ENCODE measurements at regions not wholly inside any gene's neighbourhood (a gene's known extent, or its start where the extent isn't known, plus 50 kb on each side); places are given as distances from the start of the nearest gene placed in this dataset.
"Not testable (repeated sequence)": the region's sequence is repeated elsewhere in the genome, so short reads cannot be mapped to it uniquely, and the experiment has no call there.

DNA sequence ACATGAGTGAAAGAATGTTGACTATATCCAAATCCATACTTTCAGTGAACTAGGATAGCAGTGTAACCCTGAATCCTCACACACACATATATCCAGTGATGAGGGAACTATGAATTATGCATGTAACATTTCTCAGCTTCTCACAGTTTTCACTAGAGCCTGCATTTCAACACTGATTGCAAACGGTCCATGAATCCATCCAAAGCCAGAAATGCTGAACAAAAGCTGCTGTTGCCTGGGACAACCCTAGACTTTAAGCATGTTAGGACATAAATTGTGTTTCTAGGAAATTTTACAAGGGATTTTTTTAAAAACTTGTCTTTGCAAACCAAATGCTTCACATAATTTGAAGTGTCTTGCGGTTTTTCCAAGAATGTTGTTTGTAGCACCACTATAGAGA is 2010.0 kb upstream of the WWC1 start:
- DNase-seq = no peak

DNA sequence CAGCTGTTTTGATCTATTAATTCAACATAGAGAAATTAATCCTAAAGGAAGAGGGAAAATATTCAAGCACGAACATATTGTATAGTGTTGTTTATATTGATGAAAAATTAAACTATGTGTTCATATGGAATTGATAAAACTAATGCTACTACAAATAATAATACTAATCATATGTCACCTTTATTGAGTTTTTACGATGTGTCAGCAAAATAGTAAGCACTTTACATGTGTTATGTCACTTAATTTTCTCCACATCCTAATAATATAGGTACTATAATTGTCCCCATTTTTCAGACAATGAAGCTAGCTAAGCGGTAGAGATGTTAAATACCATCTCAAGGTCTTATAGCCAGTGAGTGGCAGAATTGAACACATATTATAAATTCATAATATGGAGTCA is 2008.5 kb upstream of the WWC1 start:
- no peak for DNase-seq

DNA sequence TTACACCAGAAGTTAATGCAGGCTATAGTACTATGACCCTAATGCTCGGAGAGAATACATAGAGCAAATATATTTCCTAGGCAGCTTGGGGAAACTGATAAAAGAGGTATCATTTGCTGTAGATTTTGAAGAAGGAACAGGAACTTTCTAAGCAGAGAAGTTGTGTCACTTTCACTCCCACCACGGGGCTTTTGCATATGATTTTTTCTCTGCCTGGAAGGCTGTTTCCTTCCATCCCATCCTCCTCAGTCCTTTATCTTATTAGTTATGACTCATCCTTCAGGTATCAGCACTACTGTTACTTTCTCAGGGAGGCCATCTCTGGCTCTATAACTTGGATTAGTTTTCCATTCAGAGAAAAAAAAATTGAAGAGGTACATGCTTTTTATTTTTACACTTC is 2006.1 kb upstream of the WWC1 start:
- DNase-seq = no peak

DNA sequence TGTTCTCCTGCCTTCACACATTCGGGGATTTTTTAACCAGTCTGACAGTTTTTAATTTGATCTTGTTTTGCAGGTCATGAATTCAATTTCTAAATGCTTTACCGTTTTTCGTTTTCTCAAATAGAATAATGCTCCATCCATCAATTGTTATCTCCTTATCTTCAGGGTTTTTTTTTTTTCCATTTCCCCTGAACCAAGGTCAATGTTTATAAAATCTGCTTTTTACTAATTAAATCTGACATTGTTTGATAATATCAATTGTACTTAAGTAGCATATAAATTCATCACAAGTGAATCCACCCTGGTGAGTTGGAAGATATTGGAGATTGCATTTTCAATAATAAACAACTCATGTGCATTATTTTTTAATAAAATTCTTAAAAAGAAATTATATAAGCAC is 2004.6 kb upstream of the WWC1 start:
- no peak for DNase-seq

DNA sequence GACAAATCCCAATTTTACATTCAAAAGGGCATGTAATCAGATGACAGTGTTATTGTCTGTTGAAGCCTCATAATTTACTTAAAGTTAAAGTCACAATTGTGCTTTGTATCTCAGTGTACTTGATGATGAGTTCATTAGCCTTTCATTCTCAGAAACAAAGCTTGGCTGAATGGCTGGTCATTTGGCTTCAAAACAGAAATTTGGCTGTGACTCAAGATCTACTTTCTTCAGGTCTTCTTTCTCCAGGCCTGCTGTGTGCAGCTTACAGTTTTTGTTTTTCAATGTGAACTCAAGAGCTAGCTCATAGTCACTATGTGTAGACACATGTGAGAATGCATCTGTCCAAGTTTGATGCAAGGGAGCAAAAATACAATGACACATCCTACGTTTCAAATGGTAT is 2003.6 kb upstream of the WWC1 start:
- no peak for DNase-seq

DNA sequence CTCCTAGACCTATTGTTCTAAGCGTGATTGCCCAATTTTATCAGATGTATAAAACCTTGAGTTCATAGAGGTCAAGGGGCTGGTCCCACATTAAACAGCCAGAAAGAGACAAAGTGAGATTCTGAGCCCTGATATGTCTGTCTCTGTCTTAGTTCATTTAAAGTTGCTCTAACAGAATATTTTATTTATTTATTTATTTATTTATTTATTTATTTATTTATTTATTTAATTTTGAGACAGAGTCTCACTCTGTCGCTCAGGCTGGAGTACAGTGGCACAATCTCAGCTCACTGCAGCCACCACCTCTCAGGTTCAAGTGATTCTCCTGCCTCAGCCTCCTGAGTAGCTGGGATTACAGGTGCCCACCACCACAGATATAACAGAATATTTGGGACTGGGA is 1999.6 kb upstream of the WWC1 start:
- DNase-seq = not testable (repeated sequence)

DNA sequence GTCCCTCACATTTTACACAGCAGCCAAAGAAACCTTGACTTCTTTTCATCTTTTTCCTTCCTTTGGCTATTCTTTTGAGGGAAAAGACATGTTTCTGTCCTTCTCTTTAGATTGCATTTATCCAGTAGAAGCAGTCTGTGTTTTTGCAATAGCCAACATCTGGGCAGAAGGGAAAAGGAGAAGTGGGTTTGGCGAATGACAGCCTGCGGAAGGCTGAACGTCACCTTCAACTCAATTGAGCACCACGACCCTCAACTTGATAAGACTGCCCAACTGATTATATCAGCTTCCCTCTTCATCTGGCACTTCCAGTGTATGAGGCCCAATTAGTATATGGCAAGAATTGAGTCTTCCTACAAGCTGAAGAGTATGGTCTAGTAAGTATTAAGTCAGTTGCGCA is 1997.6 kb upstream of the WWC1 start:
- no peak for DNase-seq

DNA sequence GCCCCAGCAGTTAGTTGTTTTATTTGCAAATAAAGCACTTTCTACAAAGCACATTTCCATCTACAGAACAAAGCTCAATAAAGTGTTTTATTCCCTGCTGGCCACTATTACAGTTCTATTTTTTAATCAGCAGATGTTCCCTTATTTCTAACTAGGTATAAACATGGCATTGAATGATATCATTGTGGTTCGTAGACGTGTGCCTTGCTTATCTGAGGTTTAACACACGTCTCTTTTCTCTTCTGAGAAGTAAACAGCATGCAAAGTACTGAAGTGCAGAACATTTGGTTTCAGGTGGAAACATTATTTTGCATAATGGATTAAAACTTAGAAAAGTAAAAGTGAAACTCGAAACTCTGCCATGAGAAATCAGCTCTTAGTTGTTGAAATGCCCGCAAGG is 1989.3 kb upstream of the WWC1 start:
- DNase-seq = no peak

DNA sequence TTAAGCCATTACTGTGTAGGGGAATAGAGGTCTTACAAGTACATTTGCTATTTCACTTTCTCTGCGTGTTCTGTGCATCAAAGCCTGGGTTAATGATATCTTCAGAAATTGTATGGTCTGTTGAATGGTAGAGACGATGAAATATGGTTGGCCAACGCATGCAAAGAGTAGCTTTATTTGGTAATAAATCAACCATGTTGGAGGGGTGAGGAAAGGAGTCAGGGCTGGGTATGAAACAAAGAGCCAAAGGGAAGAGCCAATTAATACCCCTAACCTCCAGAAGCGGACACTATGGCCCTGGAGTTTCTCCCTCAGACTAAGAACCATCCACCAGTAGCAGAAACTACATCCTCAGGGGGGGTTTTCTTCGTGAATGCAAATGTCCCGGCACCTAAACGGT is 1974.0 kb upstream of the WWC1 start:
- no peak for DNase-seq

DNA sequence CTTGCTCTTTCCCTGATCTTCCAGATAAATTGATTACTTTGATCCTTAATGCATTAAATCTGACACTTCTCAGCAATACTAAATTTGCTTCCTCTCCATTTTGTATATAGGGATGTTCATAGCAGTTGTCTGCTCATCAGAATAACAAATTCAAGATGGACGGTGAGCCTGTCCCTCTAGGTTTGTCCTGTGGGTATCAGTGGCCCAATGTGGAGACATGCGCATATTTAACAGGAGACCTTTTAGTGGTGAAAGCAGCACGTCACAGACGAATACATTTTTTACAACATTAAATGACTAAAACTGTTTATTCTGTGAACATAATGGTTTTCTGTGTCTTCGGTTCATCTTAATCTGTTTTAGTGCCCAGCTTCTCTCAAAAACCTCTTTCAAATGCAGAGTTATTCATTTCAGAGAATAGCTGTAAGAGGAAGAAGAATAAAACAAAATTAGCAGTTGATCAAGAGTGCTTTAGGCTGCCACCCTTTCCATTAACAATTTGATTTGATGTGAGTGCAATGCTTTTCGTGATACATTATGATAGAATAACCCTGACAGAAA is 1970.4 kb upstream of the WWC1 start:
- no peak for DNase-seq

DNA sequence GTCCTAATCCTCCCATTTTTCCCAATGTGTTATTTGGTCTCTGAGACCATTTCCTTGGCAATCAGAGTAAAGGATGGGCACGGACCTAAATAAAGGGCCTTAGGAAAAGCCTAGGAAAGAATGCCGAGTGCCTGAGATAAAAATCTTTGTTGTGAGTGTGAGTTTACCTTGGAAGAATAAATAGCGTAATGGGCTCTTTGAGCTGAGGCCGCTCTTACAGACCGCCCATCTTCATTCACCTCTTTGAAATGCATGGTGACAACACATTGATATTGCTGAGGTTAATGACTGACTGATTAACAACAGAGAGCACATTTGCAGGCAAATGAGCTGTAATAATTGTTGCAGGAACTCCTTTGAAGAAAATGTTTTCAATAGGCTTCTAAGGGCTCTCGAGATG is 1967.1 kb upstream of the WWC1 start:
- DNase-seq = no peak

DNA sequence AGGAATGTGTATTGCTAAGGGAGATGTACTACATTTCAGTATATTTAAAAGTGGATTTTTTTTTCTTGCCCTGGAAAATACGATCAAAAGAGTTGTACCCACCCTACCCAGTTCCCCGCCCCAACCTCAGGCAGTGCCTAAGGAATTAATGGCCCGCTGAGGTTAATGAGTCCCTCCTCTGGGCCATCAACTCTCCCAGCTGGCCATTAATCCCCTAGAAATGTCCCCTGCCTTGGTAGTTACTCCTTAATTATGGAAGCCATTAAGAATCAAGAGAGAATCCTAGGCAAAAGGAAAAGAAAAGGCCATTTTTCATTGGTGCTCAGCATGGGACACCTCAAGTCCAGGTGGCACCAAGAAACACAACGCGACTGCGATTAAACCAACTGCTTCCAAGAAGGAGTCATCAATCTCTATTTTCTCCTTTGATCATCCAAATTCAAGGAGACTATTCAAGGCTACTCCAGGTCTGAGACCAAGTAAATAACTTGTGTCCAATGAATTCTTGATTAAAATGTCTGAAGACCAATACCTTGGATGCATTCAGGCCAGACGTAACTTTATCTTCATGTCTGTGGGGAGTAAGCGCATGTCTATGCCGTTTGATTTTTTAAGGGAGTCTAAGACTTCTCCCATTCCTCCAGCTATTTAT is 1962.2 kb upstream of the WWC1 start:
- DNase-seq = no peak

DNA sequence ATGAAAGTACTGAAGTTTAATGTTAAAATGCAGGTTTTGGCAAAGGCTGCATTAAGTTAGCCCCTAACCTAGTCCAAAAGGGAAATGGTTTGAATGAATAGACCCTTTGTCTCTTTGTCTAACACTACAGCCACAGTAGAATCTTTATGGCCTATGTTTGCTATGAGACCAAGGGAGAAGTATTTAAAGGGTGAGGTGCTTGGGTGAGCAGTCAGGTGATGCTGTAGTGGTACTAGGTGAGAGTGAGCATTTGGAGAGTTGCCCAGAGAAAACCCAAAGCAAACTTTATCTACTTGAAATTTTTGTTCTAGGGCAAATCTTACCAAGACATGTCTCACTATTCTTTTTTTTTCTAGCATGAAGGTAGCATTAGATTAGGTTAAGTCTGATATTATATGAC is 1961.4 kb upstream of the WWC1 start:
- no peak for DNase-seq

DNA sequence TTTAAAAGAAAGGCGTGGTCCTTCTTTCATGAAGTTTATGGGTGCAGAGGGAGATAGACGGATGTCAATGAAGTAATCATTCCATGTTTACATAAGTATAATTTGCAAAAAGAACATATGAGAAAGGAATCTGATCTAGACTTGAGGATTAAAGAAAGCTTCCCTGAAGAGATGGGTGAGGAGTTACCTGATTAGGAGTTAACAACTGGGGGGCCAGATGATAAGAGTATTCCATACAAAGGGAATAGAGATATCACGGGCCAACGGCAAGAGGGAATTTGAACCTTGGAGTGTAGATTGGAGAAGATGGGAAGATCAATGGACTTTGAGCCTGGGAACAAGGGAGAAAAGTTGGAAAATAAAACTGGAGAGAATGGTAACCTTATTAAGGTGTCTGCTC is 1959.9 kb upstream of the WWC1 start:
- no peak for DNase-seq

DNA sequence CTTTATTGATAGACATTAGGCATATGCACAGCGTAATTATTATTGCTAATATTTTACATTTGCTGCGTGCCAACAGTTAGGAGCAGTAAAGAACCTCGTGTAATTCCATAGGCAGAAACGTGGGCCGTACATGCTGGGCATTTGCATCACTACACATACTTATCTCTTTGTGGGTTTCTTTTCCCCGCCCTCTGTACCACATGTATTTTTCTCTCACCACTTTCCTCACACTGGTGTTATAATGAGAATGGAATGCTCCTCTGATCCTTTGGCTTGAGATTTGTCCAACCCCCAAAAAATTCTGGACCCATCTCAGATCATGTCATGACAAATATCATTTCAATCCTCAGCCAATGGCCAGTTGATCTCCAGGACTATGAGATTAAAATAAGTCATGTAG is 1952.6 kb upstream of the WWC1 start:
- no peak for DNase-seq

DNA sequence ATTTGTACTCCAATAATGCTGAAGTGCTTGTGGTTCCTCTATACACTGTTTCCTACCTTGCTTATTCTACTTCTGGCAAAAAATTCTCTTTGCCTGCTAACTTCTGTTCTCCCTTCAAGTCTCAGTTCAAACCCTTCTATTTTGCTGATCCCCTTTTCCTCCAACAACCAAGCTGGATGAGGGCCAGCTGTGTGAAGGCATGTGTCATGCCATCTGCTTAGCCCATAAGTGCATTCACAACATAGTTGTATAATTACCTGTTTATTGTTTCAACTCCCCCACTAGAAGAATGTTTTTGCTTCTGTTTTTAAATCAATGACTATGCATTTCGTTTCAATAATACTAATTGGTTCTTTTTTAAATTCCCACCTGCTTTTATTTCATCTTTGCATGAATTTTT is 1951.4 kb upstream of the WWC1 start:
- DNase-seq = no peak

DNA sequence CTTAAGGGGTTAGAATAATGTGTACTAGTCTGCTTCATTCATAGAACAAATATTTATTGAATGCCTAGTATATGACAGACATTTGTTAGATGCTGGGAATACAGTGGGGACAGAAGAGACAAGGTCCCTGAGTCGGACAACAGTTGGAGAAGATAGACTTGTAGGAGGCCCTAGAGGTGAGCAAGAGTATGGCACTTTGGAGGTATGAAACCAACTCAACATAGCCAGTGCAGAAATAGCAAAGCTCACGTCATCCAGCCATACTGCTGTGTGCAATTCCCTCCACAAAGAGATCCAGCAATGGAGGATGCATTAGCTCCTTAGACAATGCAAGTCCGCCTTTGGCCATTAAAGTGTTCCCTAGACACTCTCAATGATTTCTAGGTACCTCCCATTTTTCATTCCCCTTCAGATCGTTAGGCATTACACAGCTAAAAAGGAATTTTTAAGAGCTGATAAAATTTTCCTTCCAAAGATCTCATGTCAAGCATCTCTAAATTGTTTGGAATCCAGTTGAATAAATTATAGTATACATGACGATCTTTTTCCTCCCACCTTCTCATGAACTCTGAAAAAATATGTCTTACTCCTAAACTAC is 1949.6 kb upstream of the WWC1 start:
- no peak for DNase-seq

DNA sequence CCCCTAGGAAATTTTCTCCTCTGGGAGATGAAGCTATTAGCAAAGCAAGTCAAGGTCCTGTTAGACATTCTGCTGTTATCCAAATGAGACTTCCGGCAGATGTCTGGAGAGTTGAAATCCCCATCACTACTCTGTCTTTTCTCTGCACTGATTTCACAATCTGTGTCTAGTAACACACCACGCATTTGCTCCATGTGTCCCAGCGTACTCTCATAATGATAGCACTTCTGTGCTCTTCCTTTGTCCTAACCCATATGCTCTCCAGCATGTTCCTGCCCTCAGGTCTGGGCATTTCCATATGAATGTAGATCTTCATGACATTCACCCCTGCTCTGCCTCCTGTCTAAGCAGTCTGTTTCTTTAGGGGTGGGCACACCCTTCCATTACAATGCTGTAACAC is 1949.0 kb upstream of the WWC1 start:
- no peak for DNase-seq

DNA sequence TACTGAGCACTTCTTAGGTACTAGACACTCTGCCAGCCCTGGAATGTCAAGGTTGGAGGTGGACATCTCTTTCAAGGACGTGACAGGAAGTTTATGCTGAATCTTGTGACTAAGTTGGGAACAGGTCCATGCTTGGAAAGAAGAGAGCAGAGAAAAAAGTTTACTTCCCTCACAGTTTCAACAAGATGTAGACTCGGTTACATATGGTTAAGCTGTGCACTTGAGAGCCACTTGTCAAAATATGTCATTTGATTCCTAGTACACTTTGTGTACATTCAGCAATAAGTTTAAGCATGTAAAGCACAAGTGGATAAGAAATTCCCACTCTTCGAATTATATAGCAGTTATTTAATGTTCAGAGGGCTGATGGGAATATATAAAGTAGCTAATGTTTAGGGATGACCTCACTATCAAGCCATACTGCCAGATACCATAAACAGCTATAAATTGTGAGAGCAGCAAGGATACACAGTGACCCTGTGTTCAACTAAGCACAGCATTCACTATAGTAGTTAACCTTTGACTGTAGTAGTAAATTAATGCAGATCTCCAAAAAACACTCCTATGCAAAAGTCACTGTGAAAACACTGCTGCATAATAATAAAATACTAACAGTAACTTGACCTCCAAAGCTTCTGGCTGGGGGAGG is 1944.6 kb upstream of the WWC1 start:
- DNase-seq = peak; percentile 45

DNA sequence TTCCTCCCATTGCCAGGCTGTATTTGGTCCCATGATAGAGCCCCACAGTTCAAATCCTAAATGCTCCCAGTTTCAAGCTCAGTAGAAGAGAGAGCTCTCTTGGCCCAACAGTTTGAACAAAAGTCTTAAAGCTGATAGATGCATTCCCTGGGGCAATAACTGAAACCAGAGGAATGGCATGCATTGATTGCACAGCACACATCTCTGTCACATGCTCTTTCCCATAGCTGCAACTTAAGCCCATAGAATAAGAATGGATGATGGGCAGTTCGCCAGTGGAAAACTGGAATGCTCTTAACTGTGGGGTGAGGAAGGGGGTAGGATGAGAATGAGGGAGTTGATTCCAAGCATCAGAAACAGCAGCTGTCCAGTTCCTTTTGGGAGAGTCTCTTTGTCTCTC is 1942.4 kb upstream of the WWC1 start:
- peak; percentile 54 for DNase-seq

DNA sequence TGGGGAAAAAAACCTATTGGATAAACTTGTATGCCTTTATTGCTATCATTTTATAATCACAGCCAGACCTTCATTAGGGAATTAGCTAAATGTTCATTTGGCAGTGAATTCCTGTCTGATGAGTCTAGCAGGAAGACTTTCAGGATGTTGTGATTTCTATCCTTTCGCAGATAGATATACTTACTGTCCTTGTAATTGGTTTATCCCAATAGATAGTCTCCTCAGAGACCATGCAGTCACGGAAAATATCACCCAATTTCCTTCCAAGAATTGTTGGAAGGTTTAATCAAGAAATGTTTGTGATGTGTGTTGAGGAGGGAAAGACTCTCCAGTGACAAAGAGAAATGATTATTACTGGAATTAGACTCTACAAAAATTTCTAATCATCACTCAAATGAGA is 1937.9 kb upstream of the WWC1 start:
- peak; percentile 46 for DNase-seq

DNA sequence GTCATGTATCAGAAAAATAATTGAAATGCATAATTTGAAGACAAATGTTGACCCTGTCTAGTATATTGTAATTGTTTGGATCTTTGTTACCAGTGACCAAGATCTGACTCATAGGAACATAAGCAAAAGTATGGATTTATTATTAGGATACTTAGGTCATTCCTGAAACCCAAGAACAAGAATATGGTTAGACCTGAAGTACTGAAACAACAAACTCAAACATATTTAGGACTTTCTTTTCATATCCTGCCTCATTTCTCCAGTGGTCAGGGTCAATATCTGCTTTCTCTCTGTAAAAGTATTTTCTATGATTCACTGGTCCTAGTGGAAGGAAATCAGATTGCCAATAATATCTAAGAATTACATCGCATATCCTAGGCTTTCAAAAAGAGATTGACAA is 1937.1 kb upstream of the WWC1 start:
- no peak for DNase-seq

DNA sequence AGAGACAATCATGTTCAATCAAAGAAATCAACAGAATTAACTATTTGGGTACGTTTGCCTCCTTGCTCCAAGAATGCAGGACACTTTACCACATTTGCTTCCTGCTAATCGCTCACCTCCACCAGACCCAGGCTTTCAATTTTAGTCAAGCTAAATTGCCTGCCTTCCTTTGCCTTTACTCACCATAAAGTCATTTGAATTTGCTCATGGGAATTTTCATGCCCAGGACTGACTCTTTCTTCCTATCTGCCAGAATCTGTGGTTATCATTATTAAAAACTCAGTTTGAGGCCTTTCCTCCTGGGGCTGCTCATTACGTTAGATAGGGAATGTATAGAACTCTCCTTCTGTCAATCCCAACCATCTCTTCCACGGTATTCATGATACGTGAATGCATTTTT is 1935.3 kb upstream of the WWC1 start:
- DNase-seq = no peak

DNA sequence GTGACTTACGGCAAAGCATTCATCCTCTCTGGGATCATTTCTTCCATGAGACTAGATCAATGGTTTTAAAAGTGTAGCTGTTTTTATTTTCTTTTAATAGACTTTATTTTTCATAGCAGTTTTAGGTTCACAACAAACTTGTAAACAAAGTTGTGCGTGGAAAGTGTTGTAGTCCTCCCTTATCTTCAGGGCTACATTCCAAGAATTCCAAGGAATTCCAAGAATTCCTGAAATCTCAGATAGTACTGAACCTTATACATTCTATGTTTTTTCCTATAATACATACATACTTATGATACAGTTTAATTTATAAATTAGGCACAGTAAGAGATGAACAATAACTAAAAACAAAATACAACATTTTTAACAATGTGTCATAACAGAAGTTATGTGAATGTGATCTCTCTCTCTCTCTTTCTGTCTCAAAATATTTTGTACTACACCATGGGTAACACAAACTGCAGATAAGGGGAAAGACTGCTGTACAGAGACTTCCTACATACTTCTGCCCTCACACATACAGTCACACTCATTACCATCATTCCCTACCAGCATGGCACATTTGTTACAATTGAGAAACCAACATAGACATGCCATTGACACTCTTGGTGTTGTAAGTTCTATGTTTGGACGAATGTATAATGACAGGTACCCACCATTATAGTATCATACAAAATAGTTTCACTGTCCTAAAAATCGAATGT is 1933.2 kb upstream of the WWC1 start:
- DNase-seq = no peak
